Rectal smooth muscle tissue (tissue), 1 donor: ENCODE measurements at regions not wholly inside any gene's neighbourhood (a gene's known extent, or its start where the extent isn't known, plus 50 kb on each side); places are given as distances from the start of the nearest gene placed in this dataset.
"Not testable (repeated sequence)": the region's sequence is repeated elsewhere in the genome, so short reads cannot be mapped to it uniquely, and the experiment has no call there.

ENCODE experiments used
- H3K27ac ChIP-seq: one replicate; pipeline ENCODE4 v1.7.0; 2013; ENCODE audit warnings: low read depth, low read length, inconsistent platforms
- H3K27me3 ChIP-seq: one replicate; pipeline ENCODE4 v1.7.0; 2013; ENCODE audit warnings: low read length; ENCODE audit not compliant: control insufficient read depth, insufficient read depth
- H3K36me3 ChIP-seq: one replicate; pipeline ENCODE4 v1.7.0; 2013; ENCODE audit warnings: low read length; ENCODE audit not compliant: control insufficient read depth, insufficient read depth
- H3K4me1 ChIP-seq: one replicate; pipeline ENCODE4 v1.7.0; 2013; ENCODE audit warnings: low read length; ENCODE audit not compliant: control insufficient read depth, insufficient read depth
- H3K4me3 ChIP-seq: one replicate; pipeline ENCODE4 v1.7.0; 2013; ENCODE audit warnings: low read length
- H3K9ac ChIP-seq: one replicate; pipeline ENCODE4 v1.7.0; 2013; ENCODE audit warnings: low read length

GRCh38 chr7:42733040-42733439 lies 178.8 kb downstream of the C7orf25 start:
- H3K36me3 ChIP-seq = no peaks in the 10 kb centered on the region

GRCh38 chr7:42730586-42730985 lies 181.3 kb downstream of the C7orf25 start:
- Histone ChIP-seq H3K27ac (no peak overlapping the region), H3K4me1 (no peaks in the 10 kb centered on the region), H3K9ac (no peak overlapping the region), H3K4me3 (no peak overlapping the region), H3K36me3 (no peaks in the 10 kb centered on the region), H3K27me3 (no peaks in the 10 kb centered on the region)

More at GRCh38 chr7:42733040-42733439, 178.8 kb downstream of the C7orf25 start:
- H3K9ac ChIP-seq = no peak overlapping the region
- H3K27ac ChIP-seq = no peak overlapping the region
- no peak overlapping the region for H3K4me3 ChIP-seq
- no peaks in the 10 kb centered on the region for H3K27me3 ChIP-seq
- H3K4me1 ChIP-seq = no peaks in the 10 kb centered on the region

- H3K4me1 ChIP-seq = no peaks in the 10 kb centered on the region
Measured at GRCh38 chr7:42729053-42729765, 182.7 kb downstream of the C7orf25 start.

GRCh38 chr7:42727451-42727850 lies 184.4 kb downstream of the C7orf25 start:
- Histone ChIP-seq H3K27ac (no peak overlapping the region), H3K27me3 (no peaks in the 10 kb centered on the region), H3K4me1 (no peaks in the 10 kb centered on the region), H3K36me3 (no peaks in the 10 kb centered on the region), H3K4me3 (no peak overlapping the region), H3K9ac (no peak overlapping the region)

More at GRCh38 chr7:42729053-42729765, 182.7 kb downstream of the C7orf25 start:
- Histone ChIP-seq H3K4me3 (no peak overlapping the region), H3K36me3 (no peaks in the 10 kb centered on the region), H3K27me3 (no peaks in the 10 kb centered on the region), H3K9ac (no peak overlapping the region), H3K27ac (no peak overlapping the region)

- no peaks in the 10 kb centered on the region for H3K27me3 ChIP-seq
- no peak overlapping the region for H3K9ac ChIP-seq
- H3K27ac ChIP-seq = no peak overlapping the region
- H3K4me3 ChIP-seq = no peak overlapping the region
- no peaks in the 10 kb centered on the region for H3K4me1 ChIP-seq
- H3K36me3 ChIP-seq = no peaks in the 10 kb centered on the region
Measured at GRCh38 chr7:42726066-42726785, 185.6 kb downstream of the C7orf25 start.

- Histone ChIP-seq H3K27me3 (no peaks in the 10 kb centered on the region), H3K36me3 (no peaks in the 10 kb centered on the region), H3K27ac (no peak overlapping the region), H3K4me3 (no peak overlapping the region), H3K4me1 (no peaks in the 10 kb centered on the region), H3K9ac (no peak overlapping the region)
Measured at GRCh38 chr7:42722716-42723115, 189.2 kb downstream of the C7orf25 start.

GRCh38 chr7:42722198-42722597 lies 189.7 kb downstream of the C7orf25 start:
- Histone ChIP-seq H3K4me1 (no peaks in the 10 kb centered on the region), H3K9ac (no peak overlapping the region), H3K4me3 (no peak overlapping the region), H3K27ac (no peak overlapping the region), H3K36me3 (no peaks in the 10 kb centered on the region), H3K27me3 (no peaks in the 10 kb centered on the region)

- no peaks in the 10 kb centered on the region for H3K27me3 ChIP-seq
- no peak overlapping the region for H3K4me3 ChIP-seq
- H3K4me1 ChIP-seq = no peaks in the 10 kb centered on the region
- H3K36me3 ChIP-seq = no peaks in the 10 kb centered on the region
- H3K27ac ChIP-seq = no peak overlapping the region
- no peak overlapping the region for H3K9ac ChIP-seq
Measured at GRCh38 chr7:42720991-42721796, 190.7 kb downstream of the C7orf25 start.

- H3K4me3 ChIP-seq = no peak overlapping the region
- no peaks in the 10 kb centered on the region for H3K36me3 ChIP-seq
- H3K27ac ChIP-seq = no peak overlapping the region
- H3K27me3 ChIP-seq = no peaks in the 10 kb centered on the region
- H3K4me1 ChIP-seq = no peaks in the 10 kb centered on the region
- H3K9ac ChIP-seq = no peak overlapping the region
Measured at GRCh38 chr7:42720012-42720411, 191.9 kb downstream of the C7orf25 start.

DNA sequence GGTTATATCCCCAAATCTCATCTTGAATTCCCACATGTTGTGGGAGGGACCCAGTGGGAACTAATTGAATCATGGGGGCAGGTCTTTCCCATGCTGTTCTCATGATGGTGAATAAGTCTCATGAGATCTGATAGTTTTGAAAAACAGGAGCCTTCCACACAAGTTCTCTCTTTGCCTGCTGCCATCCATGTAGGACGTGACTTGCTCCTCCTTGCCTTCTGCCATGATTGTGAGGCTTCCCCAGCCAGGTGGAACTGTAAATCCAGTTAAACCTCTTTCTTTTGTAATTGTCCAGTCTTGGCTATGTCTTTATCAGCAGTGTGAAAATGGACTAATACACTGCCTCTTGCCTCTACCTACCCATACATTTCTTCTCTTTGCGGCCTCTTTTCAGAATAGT lies 193.4 kb downstream of the C7orf25 start:
- H3K4me3 ChIP-seq, H3K27me3 ChIP-seq, H3K4me1 ChIP-seq, H3K9ac ChIP-seq, H3K27ac ChIP-seq, H3K36me3 ChIP-seq: not testable (repeated sequence)

DNA sequence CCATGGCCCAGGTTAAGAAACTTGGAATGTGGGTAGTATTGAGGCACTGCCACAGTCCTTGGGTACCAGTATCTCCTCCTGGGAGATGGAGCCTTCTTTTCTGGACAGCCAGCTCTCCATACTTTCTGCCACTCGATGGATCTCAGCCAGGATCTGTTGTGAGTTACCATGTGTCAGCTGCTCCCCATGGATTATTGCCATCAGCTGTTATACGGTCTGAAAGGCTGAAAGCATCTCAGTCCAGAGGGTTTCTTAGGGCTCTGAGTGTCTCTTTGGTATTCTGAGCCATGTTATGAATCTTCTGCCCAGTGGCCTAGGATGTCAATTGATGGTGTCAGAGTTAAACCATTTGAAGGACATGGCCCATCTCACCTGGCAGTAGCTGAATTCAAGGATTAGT lies 197.5 kb downstream of the C7orf25 start:
- no peaks in the 10 kb centered on the region for H3K27me3 ChIP-seq
- H3K4me1 ChIP-seq = no peaks in the 10 kb centered on the region
- H3K4me3 ChIP-seq = no peak overlapping the region
- H3K27ac ChIP-seq = no peak overlapping the region
- no peaks in the 10 kb centered on the region for H3K36me3 ChIP-seq
- H3K9ac ChIP-seq = no peak overlapping the region

- H3K36me3 ChIP-seq = no peaks in the 10 kb centered on the region
- no peaks in the 10 kb centered on the region for H3K27me3 ChIP-seq
- no peaks in the 10 kb centered on the region for H3K4me1 ChIP-seq
- H3K4me3 ChIP-seq = no peak overlapping the region
- no peak overlapping the region for H3K27ac ChIP-seq
- H3K9ac ChIP-seq = no peak overlapping the region
Measured at GRCh38 chr7:42709284-42709683, 202.6 kb downstream of the C7orf25 start.
